ENCODE measurements at regions not wholly inside any gene's neighbourhood (a gene's known extent, or its start where the extent isn't known, plus 50 kb on each side); places are given as distances from the start of the nearest gene placed in this dataset.
"Not testable (repeated sequence)": the region's sequence is repeated elsewhere in the genome, so short reads cannot be mapped to it uniquely, and the experiment has no call there.

- no peak for DNase-seq
Measured at GRCh38 chr2:177000061-177000714, 212.4 kb upstream of the HNRNPA3 start.

- DNase-seq = no peak
Measured at GRCh38 chr2:177000715-177001072, 211.9 kb upstream of the HNRNPA3 start.

GRCh38 chr2:177001334-177001733 lies 211.3 kb upstream of the HNRNPA3 start:
- DNase-seq = no peak

GRCh38 chr2:177002983-177003382 lies 209.6 kb upstream of the HNRNPA3 start:
- no peak for DNase-seq

GRCh38 chr2:177007726-177008125 lies 204.9 kb upstream of the HNRNPA3 start:
- DNase-seq = not testable (repeated sequence)

- not testable (repeated sequence) for DNase-seq
Measured at GRCh38 chr2:177008662-177009061, 203.9 kb upstream of the HNRNPA3 start.

GRCh38 chr2:177010146-177010545 lies 202.4 kb upstream of the HNRNPA3 start:
- no peak for DNase-seq

GRCh38 chr2:177010861-177011260 lies 201.7 kb upstream of the HNRNPA3 start:
- DNase-seq = no peak

- no peak for DNase-seq
Measured at GRCh38 chr2:177014946-177015345, 197.6 kb upstream of the HNRNPA3 start.

GRCh38 chr2:177015356-177015923 lies 197.2 kb upstream of the HNRNPA3 start:
- DNase-seq = no peak

- DNase-seq = no peak
Measured at GRCh38 chr2:177020524-177021119, 192.0 kb upstream of the HNRNPA3 start.

GRCh38 chr2:177021706-177022343 lies 190.8 kb upstream of the HNRNPA3 start:
- no peak for DNase-seq

GRCh38 chr2:177024765-177025164 lies 187.8 kb upstream of the HNRNPA3 start:
- no peak for DNase-seq

GRCh38 chr2:177026253-177026652 lies 186.3 kb upstream of the HNRNPA3 start:
- DNase-seq = no peak

GRCh38 chr2:177026956-177027355 lies 185.6 kb upstream of the HNRNPA3 start:
- DNase-seq = no peak

- no peak for DNase-seq
Measured at GRCh38 chr2:177028296-177028695, 184.3 kb upstream of the HNRNPA3 start.

- no peak for DNase-seq
Measured at GRCh38 chr2:177029075-177029474, 183.5 kb upstream of the HNRNPA3 start.

- DNase-seq = no peak
Measured at GRCh38 chr2:177029501-177029900, 183.1 kb upstream of the HNRNPA3 start.

GRCh38 chr2:177029901-177030300 lies 182.7 kb upstream of the HNRNPA3 start:
- DNase-seq = no peak

GRCh38 chr2:177030451-177031105 lies 182.0 kb upstream of the HNRNPA3 start:
- no peak for DNase-seq

- DNase-seq = no peak
Measured at GRCh38 chr2:177031438-177032180, 181.0 kb upstream of the HNRNPA3 start.

GRCh38 chr2:177036747-177037146 lies 175.8 kb upstream of the HNRNPA3 start:
- peak; percentile 30 for DNase-seq

GRCh38 chr2:177037569-177037968 lies 175.0 kb upstream of the HNRNPA3 start:
- no peak for DNase-seq

Measured in NCI-H2029 treated with DMSO at 0.1 percent for 48 hours (cell line).